ENCODE measurements at regions not wholly inside any gene's neighbourhood (a gene's known extent, or its start where the extent isn't known, plus 50 kb on each side); places are given as distances from the start of the nearest gene placed in this dataset.

DNA sequence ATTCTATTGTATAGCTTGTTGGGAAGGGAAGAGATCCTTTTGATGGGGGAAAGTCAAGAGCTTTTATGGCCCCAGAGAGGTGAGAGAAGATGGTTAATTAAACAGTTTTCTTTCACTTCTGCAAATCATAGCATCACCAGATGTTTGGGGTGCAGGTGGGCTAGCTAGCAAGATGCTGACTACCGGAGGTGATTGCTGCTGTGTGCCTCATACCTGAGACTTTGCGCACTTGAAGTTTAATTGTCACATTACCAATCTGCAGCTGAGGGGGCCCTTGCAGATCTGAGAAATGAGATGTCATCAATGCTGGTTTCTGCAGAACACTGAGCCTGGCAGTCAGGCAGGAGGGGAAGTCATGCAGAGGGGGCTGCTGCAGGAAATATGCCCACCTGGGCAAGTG lies 73.9 kb downstream of the SNRPE start:
- no peak overlapping the region for H3K4me3 ChIP-seq
- H3K27ac ChIP-seq: no peak overlapping the region
- no peak for TF ChIP-seq EZH2phosphoT487 (IDR thresholded peaks at IDR 0.05)
- no peak for TF ChIP-seq EZH2 (IDR thresholded peaks at IDR 0.05)
- TF ChIP-seq, protein P1, sequence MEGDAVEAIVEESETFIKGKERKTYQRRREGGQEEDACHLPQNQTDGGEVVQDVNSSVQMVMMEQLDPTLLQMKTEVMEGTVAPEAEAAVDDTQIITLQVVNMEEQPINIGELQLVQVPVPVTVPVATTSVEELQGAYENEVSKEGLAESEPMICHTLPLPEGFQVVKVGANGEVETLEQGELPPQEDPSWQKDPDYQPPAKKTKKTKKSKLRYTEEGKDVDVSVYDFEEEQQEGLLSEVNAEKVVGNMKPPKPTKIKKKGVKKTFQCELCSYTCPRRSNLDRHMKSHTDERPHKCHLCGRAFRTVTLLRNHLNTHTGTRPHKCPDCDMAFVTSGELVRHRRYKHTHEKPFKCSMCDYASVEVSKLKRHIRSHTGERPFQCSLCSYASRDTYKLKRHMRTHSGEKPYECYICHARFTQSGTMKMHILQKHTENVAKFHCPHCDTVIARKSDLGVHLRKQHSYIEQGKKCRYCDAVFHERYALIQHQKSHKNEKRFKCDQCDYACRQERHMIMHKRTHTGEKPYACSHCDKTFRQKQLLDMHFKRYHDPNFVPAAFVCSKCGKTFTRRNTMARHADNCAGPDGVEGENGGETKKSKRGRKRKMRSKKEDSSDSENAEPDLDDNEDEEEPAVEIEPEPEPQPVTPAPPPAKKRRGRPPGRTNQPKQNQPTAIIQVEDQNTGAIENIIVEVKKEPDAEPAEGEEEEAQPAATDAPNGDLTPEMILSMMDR (IDR thresholded peaks at IDR 0.05): no peak
- H3K27me3 ChIP-seq: no peaks in the 10 kb centered on the region
- Mint-ChIP-seq H3K4me1 (no peaks in the 10 kb centered on the region), H3K4me3 (no peak overlapping the region), H3K27me3 (ENCODE audit: insufficient read depth, low read depth) (peaks cover 4% of the 10 kb centered on the region), H3K27ac (no peak overlapping the region), H3K9me3 (no peaks in the 10 kb centered on the region), H3K36me3 (no peaks in the 10 kb centered on the region)
- no peaks in the 10 kb centered on the region for H4K20me1 ChIP-seq (ENCODE audit: low read depth)
- no peaks in the 10 kb centered on the region for H3K79me2 ChIP-seq (ENCODE audit: low read depth)
- no peaks in the 10 kb centered on the region for H3F3A ChIP-seq (ENCODE audit: low read depth)
- no peak overlapping the region for H3K9ac ChIP-seq
- no peaks in the 10 kb centered on the region for H3K36me3 ChIP-seq
- H3K4me2 ChIP-seq: no peak overlapping the region
- H2AFZ ChIP-seq (replicated peaks): no peak overlapping the region
- no peaks in the 10 kb centered on the region for H3K9me3 ChIP-seq (ENCODE audit: low read depth)
- no peaks in the 10 kb centered on the region for H3K4me1 ChIP-seq
- DNase-seq (ENCODE audit: low spot score): no peak

DNA sequence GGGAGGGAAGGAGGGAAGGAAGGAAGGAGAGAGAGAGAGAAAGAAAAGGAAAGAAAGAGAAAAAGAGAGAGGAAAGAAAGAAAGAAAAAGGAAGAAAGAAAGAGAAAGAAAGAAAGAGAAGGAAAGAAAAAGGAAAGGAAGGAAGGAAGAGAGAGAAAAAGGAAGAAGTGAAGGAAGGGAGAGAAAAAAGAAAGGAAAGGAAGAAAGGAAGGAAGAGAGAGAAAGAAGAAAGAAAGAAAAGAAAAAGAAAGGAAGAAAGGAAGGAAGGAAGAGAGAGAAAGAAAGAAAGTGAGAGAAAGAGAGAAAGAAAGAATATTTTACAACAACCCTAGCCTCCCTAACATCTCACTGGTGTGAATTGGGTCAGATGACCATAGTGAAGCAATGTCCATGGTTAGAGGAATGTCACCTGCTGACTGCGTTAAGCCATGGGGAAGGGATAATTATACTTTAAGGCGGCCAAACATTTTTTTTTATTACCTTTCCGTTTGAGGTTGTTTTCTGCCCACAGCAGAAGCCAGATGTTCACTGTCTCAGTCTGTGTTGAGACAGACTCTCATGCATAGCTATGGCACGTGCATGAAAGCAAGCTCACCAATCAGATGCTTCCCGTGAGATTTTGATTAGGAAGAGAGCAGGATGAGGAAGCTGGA lies 76.4 kb downstream of the SNRPE start:
- no peak for TF ChIP-seq EZH2 (IDR thresholded peaks at IDR 0.05)
- TF ChIP-seq, protein P1 (IDR thresholded peaks at IDR 0.05): no peak
- TF ChIP-seq EZH2phosphoT487 (IDR thresholded peaks at IDR 0.05): no peak
- Histone ChIP-seq H2AFZ (replicated peaks) (no peak overlapping the region), H3K27ac (no peak overlapping the region), H3K4me2 (no peak overlapping the region), H3K9me3 (ENCODE audit: low read depth) (no peaks in the 10 kb centered on the region), H3F3A (ENCODE audit: low read depth) (no peaks in the 10 kb centered on the region), H4K20me1 (ENCODE audit: low read depth) (no peaks in the 10 kb centered on the region), H3K9ac (no peak overlapping the region), H3K36me3 (no peaks in the 10 kb centered on the region), H3K79me2 (ENCODE audit: low read depth) (no peaks in the 10 kb centered on the region), H3K4me1 (no peaks in the 10 kb centered on the region), H3K4me3 (no peak overlapping the region), H3K27me3 (no peaks in the 10 kb centered on the region)
- Mint-ChIP-seq H3K4me1 (no peaks in the 10 kb centered on the region), H3K27me3 (ENCODE audit: insufficient read depth, low read depth) (peaks cover 4% of the 10 kb centered on the region), H3K27ac (no peak overlapping the region), H3K9me3 (no peaks in the 10 kb centered on the region), H3K4me3 (no peak overlapping the region), H3K36me3 (no peaks in the 10 kb centered on the region)
- no peak for DNase-seq (ENCODE audit: low spot score)

GRCh38 chr1:203944651-203945404 lies 83.4 kb downstream of the SNRPE start:
- no peaks in the 10 kb centered on the region for H3K36me3 ChIP-seq
- H3K4me3 ChIP-seq: no peak overlapping the region
- H3K27ac ChIP-seq: no peak overlapping the region
- H4K20me1 ChIP-seq (ENCODE audit: low read depth): no peaks in the 10 kb centered on the region
- no peaks in the 10 kb centered on the region for H3K79me2 ChIP-seq (ENCODE audit: low read depth)
- H2AFZ ChIP-seq (replicated peaks): peak overlapping the region; percentile 29
- H3K27me3 ChIP-seq: no peaks in the 10 kb centered on the region
- DNase-seq (ENCODE audit: low spot score): no peak
- no peaks in the 10 kb centered on the region for H3K27me3 Mint-ChIP-seq (ENCODE audit: insufficient read depth, low read depth)
- H3K4me3 Mint-ChIP-seq: no peak overlapping the region
- no peaks in the 10 kb centered on the region for H3K4me1 ChIP-seq
- no peak overlapping the region for H3K9ac ChIP-seq
- no peaks in the 10 kb centered on the region for H3K36me3 Mint-ChIP-seq
- no peaks in the 10 kb centered on the region for H3F3A ChIP-seq (ENCODE audit: low read depth)
- H3K27ac Mint-ChIP-seq: no peak overlapping the region
- H3K4me2 ChIP-seq: no peak overlapping the region
- TF ChIP-seq EZH2 (IDR thresholded peaks at IDR 0.05): no peak
- TF ChIP-seq, protein P1 (IDR thresholded peaks at IDR 0.05): no peak
- TF ChIP-seq EZH2phosphoT487 (IDR thresholded peaks at IDR 0.05): no peak
- H3K9me3 Mint-ChIP-seq: no peaks in the 10 kb centered on the region
- no peaks in the 10 kb centered on the region for H3K9me3 ChIP-seq (ENCODE audit: low read depth)
- H3K4me1 Mint-ChIP-seq: no peaks in the 10 kb centered on the region
